Mucosa of rectum (tissue), 2 donors: ENCODE measurements at regions not wholly inside any gene's neighbourhood (a gene's known extent, or its start where the extent isn't known, plus 50 kb on each side); places are given as distances from the start of the nearest gene placed in this dataset.
"Not testable (repeated sequence)": the region's sequence is repeated elsewhere in the genome, so short reads cannot be mapped to it uniquely, and the experiment has no call there.

Experiments
- H3K27ac ChIP-seq, 2 donors: one replicate each; pipeline ENCODE4 v1.7.0; 2013; ENCODE audit warnings: inconsistent platforms in 2 of 2, low read depth in 2 of 2, low read length in 2 of 2
- H3K27me3 ChIP-seq, 2 donors: one replicate each; pipeline ENCODE4 v1.7.0; 2013; ENCODE audit warnings: low read length in 2 of 2; ENCODE audit not compliant: control insufficient read depth in 2 of 2, insufficient read depth in 2 of 2
- H3K36me3 ChIP-seq, 2 donors: one replicate each; pipeline ENCODE4 v1.7.0; 2013; ENCODE audit warnings: low read length in 2 of 2; ENCODE audit not compliant: control insufficient read depth in 2 of 2, insufficient read depth in 2 of 2
- H3K4me1 ChIP-seq, 2 donors: one replicate each; pipeline ENCODE4 v1.7.0; 2013; ENCODE audit warnings: low read length in 2 of 2, mild to moderate bottlenecking in 1 of 2; ENCODE audit not compliant: control insufficient read depth in 2 of 2, insufficient read depth in 2 of 2
- H3K4me3 ChIP-seq, 2 donors: one replicate each; pipeline ENCODE4 v1.7.0; 2013; ENCODE audit warnings: low read length in 2 of 2
- H3K9ac ChIP-seq, 2 donors: one replicate each; pipeline ENCODE4 v1.7.0; 2013; ENCODE audit warnings: low read length in 2 of 2, low read depth in 1 of 2, mild to moderate bottlenecking in 1 of 2
- H3K9me3 ChIP-seq, 2 donors: one replicate each; pipeline ENCODE4 v1.7.0; 2013; ENCODE audit warnings: low read length in 2 of 2; ENCODE audit not compliant: control insufficient read depth in 2 of 2
- donor health status: healthy.
- donor health status: Normal muscosa, but diverticular disease.

- Histone ChIP-seq H3K4me1 (peaks cover 0 to 11% of the 10 kb centered on the region in 2 donors), H3K4me3 (no peak overlapping the region), H3K27ac (no peak overlapping the region), H3K36me3 (no peaks in the 10 kb centered on the region), H3K27me3 (no peaks in the 10 kb centered on the region), H3K9ac (no peak overlapping the region), H3K9me3 (no peaks in the 10 kb centered on the region)
Observed at GRCh38 chr10:94122211-94122610, 128.5 kb downstream of the PLCE1 start.

GRCh38 chr10:94123258-94123995, 129.7 kb downstream of the PLCE1 start:
- Histone ChIP-seq H3K4me3 (no peak overlapping the region), H3K27ac (no peak overlapping the region)

GRCh38 chr10:94124147-94124546, 130.4 kb downstream of the PLCE1 start:
- H3K9ac ChIP-seq, H3K9me3 ChIP-seq, H3K27ac ChIP-seq, H3K4me3 ChIP-seq, H3K27me3 ChIP-seq, H3K36me3 ChIP-seq, H3K4me1 ChIP-seq: not testable (repeated sequence)

More at GRCh38 chr10:94123258-94123995, 129.7 kb downstream of the PLCE1 start:
- H3K36me3 ChIP-seq, result no peaks in the 10 kb centered on the region
- H3K9ac ChIP-seq, result no peak overlapping the region
- H3K9me3 ChIP-seq, result no peaks in the 10 kb centered on the region
- no peaks in the 10 kb centered on the region for H3K27me3 ChIP-seq
- H3K4me1 ChIP-seq, result peaks cover 0 to 10% of the 10 kb centered on the region in 2 donors

- H3K27ac ChIP-seq, H3K36me3 ChIP-seq, H3K9ac ChIP-seq, H3K9me3 ChIP-seq, H3K4me3 ChIP-seq, H3K27me3 ChIP-seq, H3K4me1 ChIP-seq: not testable (repeated sequence)
Observed at GRCh38 chr10:94125268-94125667, 131.5 kb downstream of the PLCE1 start.

GRCh38 chr10:94125856-94126255, 132.1 kb downstream of the PLCE1 start:
- H3K4me3 ChIP-seq, result no peak overlapping the region
- no peak overlapping the region for H3K27ac ChIP-seq
- H3K4me1 ChIP-seq, result peaks cover 0 to 10% of the 10 kb centered on the region in 2 donors
- no peaks in the 10 kb centered on the region for H3K36me3 ChIP-seq
- no peaks in the 10 kb centered on the region for H3K27me3 ChIP-seq
- no peak overlapping the region for H3K9ac ChIP-seq
- no peaks in the 10 kb centered on the region for H3K9me3 ChIP-seq

GRCh38 chr10:94129393-94130130, 135.8 kb downstream of the PLCE1 start:
- Histone ChIP-seq H3K4me1 (peaks cover 0 to 4% of the 10 kb centered on the region in 2 donors), H3K36me3 (peaks cover 5 to 7% of the 10 kb centered on the region in 2 donors), H3K9me3 (no peaks in the 10 kb centered on the region), H3K27me3 (no peaks in the 10 kb centered on the region), H3K27ac (no peak overlapping the region), H3K4me3 (no peak overlapping the region), H3K9ac (no peak overlapping the region)

GRCh38 chr10:94131885-94132284, 138.2 kb downstream of the PLCE1 start:
- no peak overlapping the region for H3K9ac ChIP-seq
- no peak overlapping the region for H3K4me3 ChIP-seq
- no peak overlapping the region for H3K27ac ChIP-seq
- H3K9me3 ChIP-seq, result no peaks in the 10 kb centered on the region
- H3K27me3 ChIP-seq, result no peaks in the 10 kb centered on the region
- no peaks in the 10 kb centered on the region for H3K4me1 ChIP-seq
- H3K36me3 ChIP-seq, result peaks cover 5 to 7% of the 10 kb centered on the region in 2 donors

- Histone ChIP-seq H3K4me3 (no peak overlapping the region), H3K27ac (no peak overlapping the region)
Observed at GRCh38 chr10:94133239-94133638, 139.5 kb downstream of the PLCE1 start.

GRCh38 chr10:94137747-94138146, 144.0 kb downstream of the PLCE1 start:
- Histone ChIP-seq H3K4me3 (no peak overlapping the region), H3K27ac (no peak overlapping the region), H3K9me3 (no peaks in the 10 kb centered on the region), H3K9ac (no peak overlapping the region), H3K36me3 (peaks cover 8 to 10% of the 10 kb centered on the region in 2 donors), H3K27me3 (no peaks in the 10 kb centered on the region), H3K4me1 (no peaks in the 10 kb centered on the region)

More at GRCh38 chr10:94133239-94133638, 139.5 kb downstream of the PLCE1 start:
- H3K36me3 ChIP-seq, result peaks cover 6 to 10% of the 10 kb centered on the region in 2 donors
- H3K9ac ChIP-seq, result no peak overlapping the region
- H3K4me1 ChIP-seq, result no peaks in the 10 kb centered on the region
- H3K9me3 ChIP-seq, result no peaks in the 10 kb centered on the region
- no peaks in the 10 kb centered on the region for H3K27me3 ChIP-seq

- no peak overlapping the region for H3K4me3 ChIP-seq
- no peak overlapping the region for H3K27ac ChIP-seq
- H3K9ac ChIP-seq, result no peak overlapping the region
- no peaks in the 10 kb centered on the region for H3K4me1 ChIP-seq
- H3K36me3 ChIP-seq, result peaks cover 3 to 8% of the 10 kb centered on the region in 2 donors
- H3K27me3 ChIP-seq, result no peaks in the 10 kb centered on the region
- no peaks in the 10 kb centered on the region for H3K9me3 ChIP-seq
Observed at GRCh38 chr10:94138391-94138790, 144.7 kb downstream of the PLCE1 start.
